ENCODE measurements at regions not wholly inside any gene's neighbourhood (a gene's known extent, or its start where the extent isn't known, plus 50 kb on each side); places are given as distances from the start of the nearest gene placed in this dataset.

- 30 to 35% (median 31%) methylated on average over 4 of the region's 4 CpGs for WGBS, 3 donors
- intact Hi-C loops (cut with DNase I): no loop called here
- ATAC-seq: no peak
Measured at GRCh38 chr7:48806731-48807130, 117.6 kb upstream of the CDC14C start.

GRCh38 chr7:48811071-48811470 is 113.3 kb upstream of the CDC14C start:
- WGBS, 3 donors: 64 to 90% (median 89%) methylated on average over 2 of the region's 2 CpGs
- TF ChIP-seq CTCF (IDR thresholded peaks at IDR 0.05): no peak
- DNase-seq (no peak), ATAC-seq (no peak)
- intact Hi-C loops (cut with DNase I): no loop called here
- no peak overlapping the region for H3K27ac ChIP-seq
- no peak overlapping the region for H3K4me3 ChIP-seq
- H3K9me3 ChIP-seq: no peaks in the 10 kb centered on the region
- no peaks in the 10 kb centered on the region for H3K4me1 ChIP-seq
- no peaks in the 10 kb centered on the region for H3K36me3 ChIP-seq (ENCODE audit: insufficient read depth in 1 of 2, low read depth in 1 of 2)
- H3K27me3 ChIP-seq (ENCODE audit: insufficient read depth in 3 of 3, low read length in 2 of 3): no peaks in the 10 kb centered on the region

More at GRCh38 chr7:48806731-48807130, 117.6 kb upstream of the CDC14C start:
- TF ChIP-seq CTCF (IDR thresholded peaks at IDR 0.05): no peak
- Histone ChIP-seq H3K9me3 (no peaks in the 10 kb centered on the region), H3K27ac (no peak overlapping the region), H3K27me3 (ENCODE audit: insufficient read depth in 3 of 3, low read length in 2 of 3) (no peaks in the 10 kb centered on the region), H3K36me3 (ENCODE audit: insufficient read depth in 1 of 2, low read depth in 1 of 2) (no peaks in the 10 kb centered on the region), H3K4me1 (no peaks in the 10 kb centered on the region), H3K4me3 (no peak overlapping the region)
- DNase-seq: no peak

DNA sequence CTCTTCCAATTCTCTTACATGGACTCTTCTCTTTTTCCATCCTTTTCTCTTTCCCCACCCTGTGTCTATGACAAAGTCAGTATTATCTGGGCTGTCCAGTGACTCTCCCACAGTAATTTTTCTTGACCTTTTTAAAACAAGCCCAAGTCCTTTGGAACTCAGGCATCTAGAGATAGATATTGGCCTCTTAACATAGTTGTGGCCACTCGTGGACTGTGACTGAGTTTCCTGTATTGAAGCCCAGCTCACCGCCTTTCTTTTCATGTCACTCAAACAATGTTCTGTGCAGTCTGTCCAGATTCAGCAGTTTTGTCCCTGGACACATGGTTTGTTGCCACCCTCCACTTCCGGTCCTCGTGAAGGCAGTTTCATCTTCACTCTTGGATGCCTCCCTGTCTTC is 110.9 kb upstream of the CDC14C start:
- intact Hi-C loops (cut with DNase I): no loop called here
- H3K27ac ChIP-seq: no peak overlapping the region
- TF ChIP-seq CTCF (IDR thresholded peaks at IDR 0.05): no peak
- no peaks in the 10 kb centered on the region for H3K4me1 ChIP-seq
- no peak for DNase-seq
- no peaks in the 10 kb centered on the region for H3K9me3 ChIP-seq
- no peak for ATAC-seq
- H3K36me3 ChIP-seq (ENCODE audit: insufficient read depth in 1 of 2, low read depth in 1 of 2): no peaks in the 10 kb centered on the region
- no peak overlapping the region for H3K4me3 ChIP-seq
- 74 to 80% (median 76%) methylated on average over 4 of the region's 4 CpGs for WGBS, 3 donors
- no peaks in the 10 kb centered on the region for H3K27me3 ChIP-seq (ENCODE audit: insufficient read depth in 3 of 3, low read length in 2 of 3)

GRCh38 chr7:48822138-48822537 is 102.2 kb upstream of the CDC14C start:
- Histone ChIP-seq H3K27ac (no peak overlapping the region), H3K4me1 (no peaks in the 10 kb centered on the region), H3K27me3 (ENCODE audit: insufficient read depth in 3 of 3, low read length in 2 of 3) (no peaks in the 10 kb centered on the region), H3K9me3 (no peaks in the 10 kb centered on the region), H3K36me3 (ENCODE audit: insufficient read depth in 1 of 2, low read depth in 1 of 2) (no peaks in the 10 kb centered on the region), H3K4me3 (no peak overlapping the region)
- DNase-seq (no peak), ATAC-seq (no peak)
- no peak for TF ChIP-seq CTCF (IDR thresholded peaks at IDR 0.05)
- WGBS, 3 donors: 81 to 96% (median 84%) methylated on average over 1 of the region's 1 CpG
- intact Hi-C loops (cut with DNase I): no loop called here

- Histone ChIP-seq H3K9me3 (no peaks in the 10 kb centered on the region), H3K4me3 (no peak overlapping the region), H3K4me1 (no peaks in the 10 kb centered on the region), H3K36me3 (ENCODE audit: insufficient read depth in 1 of 2, low read depth in 1 of 2) (no peaks in the 10 kb centered on the region), H3K27me3 (ENCODE audit: insufficient read depth in 3 of 3, low read length in 2 of 3) (no peaks in the 10 kb centered on the region), H3K27ac (no peak overlapping the region)
- ATAC-seq: no peak
- WGBS, 3 donors: 54 to 57% (median 56%) methylated on average over 4 of the region's 4 CpGs
- no peak for DNase-seq
- TF ChIP-seq CTCF (IDR thresholded peaks at IDR 0.05): no peak
- intact Hi-C loops (cut with DNase I): no loop called here
Measured at GRCh38 chr7:48832303-48832845, 92.0 kb upstream of the CDC14C start.

Data from psoas muscle (tissue), 7 donors.